ENCODE measurements at regions not wholly inside any gene's neighbourhood (a gene's known extent, or its start where the extent isn't known, plus 50 kb on each side); places are given as distances from the start of the nearest gene placed in this dataset.

DNA sequence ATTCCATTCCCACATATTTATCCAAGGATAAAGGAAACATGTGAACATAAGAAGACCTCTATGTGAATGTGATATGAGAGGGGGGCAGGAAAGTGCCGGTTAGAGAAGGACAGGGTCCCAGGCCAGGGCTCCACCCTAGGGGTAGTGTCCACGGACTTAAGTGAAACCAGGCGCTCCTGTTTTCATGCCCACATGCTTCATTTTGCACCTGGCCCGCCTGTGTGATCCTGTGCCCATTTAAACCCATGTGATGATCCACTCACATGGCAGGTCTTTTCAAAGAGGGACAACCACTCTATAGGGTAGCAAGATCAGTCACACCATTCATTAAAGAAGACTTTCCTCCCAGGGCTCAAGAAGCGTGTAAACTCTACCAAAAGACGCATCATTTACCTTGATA is 865.3 kb upstream of the GJE1 start:
- no peak for DNase-seq

DNA sequence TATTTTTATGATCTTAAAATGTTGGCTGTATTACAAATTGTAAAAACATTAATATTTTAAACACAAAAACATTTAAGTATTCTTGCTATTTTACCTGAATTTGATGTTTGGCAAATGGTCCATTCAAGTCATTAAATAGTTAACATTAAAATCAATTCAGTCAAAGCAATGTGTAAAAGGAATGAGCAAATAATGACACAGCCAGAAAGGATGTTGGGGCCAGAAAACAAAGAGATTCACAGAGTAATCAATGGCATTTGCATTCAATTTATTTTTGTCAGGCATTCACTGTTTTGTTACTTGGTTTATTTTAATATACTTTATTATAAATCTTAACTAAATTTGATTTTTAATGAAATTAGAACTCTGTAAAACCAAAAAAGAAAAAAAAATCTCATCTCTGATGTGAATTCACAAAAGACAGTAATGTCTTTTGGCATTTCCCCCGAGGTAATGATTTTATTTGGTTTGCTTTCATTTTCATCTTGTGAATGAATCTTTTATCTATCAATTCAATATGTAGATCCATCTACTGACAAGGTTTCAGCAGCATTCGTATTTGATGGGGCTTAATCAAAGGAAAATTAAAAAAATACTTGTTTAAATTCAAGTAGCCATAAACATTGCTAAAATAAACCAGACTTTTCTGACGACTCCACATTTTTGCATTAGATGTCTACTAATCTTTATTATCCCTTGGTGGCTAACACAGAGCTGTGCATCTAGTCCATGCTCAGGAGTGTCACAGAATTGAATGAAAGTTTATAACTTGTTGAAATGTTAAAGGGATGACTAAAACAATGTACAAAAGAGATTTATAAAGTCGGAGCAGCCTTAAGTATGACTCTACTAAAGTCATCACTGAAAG is 866.7 kb upstream of the GJE1 start:
- no peak for DNase-seq

DNA sequence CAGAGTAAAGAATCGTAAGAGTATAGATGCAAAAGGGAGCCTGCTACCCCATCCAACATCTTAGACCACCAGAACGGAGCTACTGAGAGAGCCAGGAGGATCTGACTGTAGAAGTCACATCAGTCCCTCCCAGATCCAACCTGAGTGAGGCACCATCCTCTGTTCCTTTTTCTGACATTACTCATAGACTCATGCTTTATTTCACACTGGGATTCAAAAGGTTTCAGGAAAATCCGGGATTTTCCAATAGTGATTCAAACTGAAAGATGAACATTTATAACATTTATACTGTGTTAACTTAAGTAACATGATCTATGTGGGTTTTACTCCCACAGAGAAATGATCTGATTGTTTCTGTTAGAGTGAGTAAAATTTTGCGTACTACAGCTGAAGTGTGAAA is 868.6 kb upstream of the GJE1 start:
- no peak for DNase-seq

DNA sequence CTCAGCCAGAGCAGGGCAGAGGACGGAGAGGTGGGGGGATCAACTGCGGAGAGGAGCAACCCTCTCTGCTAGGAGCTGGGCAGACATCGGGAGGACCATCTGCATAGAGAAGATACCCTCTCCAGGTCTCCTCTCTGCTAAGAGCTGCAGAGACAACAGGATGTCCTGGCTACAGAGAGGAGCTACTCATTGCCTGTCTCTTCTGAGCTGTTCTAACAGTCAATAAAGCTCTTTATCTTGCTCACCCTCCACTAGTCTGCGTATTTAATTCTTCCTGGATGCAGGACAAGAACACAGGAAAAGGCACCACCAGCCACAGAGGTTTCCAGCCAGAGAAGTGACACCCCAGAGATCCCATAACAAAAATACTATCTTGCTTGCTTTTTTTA is 871.1 kb upstream of the GJE1 start:
- no peak for DNase-seq

DNA sequence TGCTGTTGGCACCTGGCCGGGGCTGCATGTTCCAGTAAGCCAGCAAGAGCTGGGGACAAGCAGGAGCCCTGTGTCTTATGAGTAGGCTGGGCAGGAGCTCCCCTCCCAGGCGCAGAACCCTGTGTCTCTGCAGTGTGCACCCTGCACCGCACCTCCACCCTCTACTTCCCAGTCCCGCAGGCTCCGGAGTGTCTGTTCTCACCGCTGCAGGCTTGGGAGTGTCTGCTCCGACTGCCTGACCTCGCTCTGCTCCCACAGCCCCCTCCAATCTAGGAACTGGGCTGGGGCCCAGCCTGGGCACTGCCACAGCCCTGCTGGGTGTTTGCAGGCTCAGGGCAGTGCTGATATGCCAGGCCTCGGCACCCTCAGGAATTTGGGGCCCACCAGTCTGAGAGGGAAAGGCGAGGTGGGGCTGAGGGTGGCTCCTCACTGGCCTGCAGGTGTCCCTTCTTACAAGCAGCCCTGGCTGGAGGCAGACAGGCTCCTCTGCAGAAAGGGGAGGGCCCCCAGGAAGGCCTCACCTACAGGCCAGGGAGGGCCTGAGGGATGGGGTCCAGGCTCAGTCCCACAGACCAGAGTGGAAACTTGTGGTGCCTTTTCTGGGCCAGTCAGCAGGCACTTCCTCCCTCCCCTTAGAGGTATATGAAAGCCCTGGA is 871.6 kb upstream of the GJE1 start:
- no peak for DNase-seq

DNA sequence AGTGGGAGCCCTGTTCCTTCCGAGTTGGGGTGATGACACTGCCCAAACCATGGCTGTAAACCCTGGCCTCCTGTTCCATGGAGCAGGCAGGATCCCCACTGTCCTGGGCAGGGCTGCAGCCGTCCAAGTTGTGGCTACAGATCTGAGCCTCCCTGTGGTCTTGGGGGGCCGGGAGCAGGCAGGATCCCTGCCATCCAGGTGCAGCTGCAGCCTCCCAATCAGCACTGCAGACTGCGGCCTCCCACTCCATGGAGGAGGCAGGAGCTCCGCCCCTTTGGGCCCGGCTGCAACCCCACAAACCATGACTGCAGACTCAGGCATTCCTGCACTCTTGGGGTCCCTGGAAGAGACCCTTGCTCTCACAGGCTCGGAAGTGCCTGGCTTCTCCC is 872.1 kb upstream of the GJE1 start:
- no peak for DNase-seq

DNA sequence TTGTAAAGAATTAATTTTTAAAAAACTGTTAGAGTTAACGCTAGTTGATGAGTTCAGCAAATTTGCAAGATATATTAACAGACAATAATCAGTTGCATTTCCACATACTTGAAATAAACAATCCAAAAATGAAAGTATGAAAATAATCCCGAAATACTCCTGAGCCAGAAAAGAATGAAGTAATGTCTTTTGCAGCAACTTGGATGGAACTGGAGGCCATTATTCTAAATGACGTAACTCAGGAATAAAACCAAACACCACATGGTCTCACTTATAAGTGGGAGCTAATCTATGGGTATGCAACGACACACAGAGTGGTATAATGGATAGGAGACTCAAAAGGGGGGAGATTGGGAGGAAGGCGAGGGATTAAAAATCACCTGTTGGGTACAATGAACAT is 872.9 kb upstream of the GJE1 start:
- no peak for DNase-seq

DNA sequence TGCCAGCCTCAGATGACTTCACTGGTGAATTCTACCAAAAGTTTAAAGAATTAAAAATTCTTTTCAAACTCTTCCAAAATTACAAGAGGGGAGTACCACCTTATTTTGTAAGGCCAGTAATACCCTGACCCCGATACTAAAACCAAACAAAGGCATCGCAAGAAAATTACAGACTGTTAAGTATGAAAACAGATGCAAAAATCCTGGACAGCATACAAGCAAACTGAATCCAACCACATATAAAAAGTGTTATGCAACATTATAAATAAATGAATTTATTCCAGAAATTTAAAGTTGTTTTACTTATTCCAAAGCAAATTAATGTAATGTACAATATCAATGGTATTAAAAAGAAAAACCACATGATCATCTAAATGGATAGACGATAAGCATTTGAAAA is 873.6 kb upstream of the GJE1 start:
- no peak for DNase-seq

DNA sequence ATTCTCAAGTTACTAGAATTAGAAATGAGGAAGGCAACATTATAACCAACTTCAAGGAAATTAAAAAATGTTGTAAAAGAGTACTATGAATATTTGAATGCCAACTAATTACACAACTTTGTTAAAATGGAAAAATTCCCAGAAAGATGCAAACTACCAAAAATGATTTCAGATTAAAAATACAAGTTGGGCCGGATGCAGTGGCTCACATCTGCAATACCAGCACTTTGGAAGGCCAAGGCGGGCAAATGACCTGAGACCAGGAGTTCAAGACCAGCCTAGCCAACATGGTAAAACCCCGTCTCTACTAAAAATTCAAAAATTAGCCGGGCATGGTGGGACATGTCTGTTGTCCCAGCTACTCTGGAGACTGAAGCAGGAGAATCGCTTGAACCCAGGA is 874.2 kb upstream of the GJE1 start:
- no peak for DNase-seq

DNA sequence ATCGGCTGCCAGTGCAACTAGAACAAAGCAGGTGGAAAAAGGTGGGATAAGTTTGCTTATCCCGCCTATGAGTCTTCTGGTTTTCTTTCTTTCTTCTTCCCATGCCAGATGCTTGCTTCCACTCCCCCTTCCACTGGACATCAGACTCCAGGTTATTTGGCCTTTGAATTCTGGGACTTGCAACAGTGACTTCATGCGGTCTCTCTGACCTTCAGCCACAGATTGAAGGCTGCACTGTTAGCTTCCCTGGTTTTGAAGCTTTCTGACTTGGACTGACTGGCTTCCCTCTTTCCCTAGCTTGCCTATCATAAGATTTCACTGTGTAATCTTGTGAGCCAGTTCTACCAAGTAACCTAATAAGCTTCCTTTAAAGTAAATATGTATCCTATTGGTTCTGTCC is 878.4 kb upstream of the GJE1 start:
- DNase-seq = no peak

DNA sequence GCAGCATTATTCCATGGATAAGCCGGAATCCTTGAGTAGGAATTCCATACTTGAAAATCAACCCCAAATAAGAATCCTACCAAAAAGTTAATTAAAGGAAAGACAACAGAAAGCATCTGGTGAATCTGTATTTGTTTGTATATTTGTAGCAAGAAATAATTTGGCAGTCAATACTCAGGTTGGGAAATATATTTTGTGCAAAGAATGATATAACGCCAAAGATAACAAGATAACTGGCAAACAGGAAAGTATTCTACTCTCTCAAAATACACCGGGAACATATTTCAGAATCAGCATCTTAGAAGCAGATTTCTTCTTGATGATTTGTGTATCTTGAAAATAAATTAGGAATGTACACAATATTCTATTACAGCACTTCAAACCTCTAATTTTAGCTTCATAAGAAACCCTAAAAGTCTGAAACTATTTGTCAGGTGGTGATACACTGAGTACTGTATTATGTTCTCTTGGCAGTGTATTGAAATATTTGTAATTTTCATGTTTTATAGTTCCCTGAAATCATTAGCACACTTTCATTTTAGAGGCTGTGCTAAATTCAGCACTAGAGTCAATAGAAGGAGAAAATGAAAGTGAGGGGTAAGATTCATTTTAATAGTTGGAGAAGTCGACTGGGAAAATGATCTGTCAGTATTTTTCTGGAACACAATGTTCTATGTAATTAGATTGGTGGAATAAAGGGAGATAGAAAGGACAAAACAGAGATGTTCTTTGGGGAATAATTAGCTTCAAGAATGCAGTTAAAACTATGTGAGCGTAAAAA is 879.7 kb upstream of the GJE1 start:
- DNase-seq = no peak

DNA sequence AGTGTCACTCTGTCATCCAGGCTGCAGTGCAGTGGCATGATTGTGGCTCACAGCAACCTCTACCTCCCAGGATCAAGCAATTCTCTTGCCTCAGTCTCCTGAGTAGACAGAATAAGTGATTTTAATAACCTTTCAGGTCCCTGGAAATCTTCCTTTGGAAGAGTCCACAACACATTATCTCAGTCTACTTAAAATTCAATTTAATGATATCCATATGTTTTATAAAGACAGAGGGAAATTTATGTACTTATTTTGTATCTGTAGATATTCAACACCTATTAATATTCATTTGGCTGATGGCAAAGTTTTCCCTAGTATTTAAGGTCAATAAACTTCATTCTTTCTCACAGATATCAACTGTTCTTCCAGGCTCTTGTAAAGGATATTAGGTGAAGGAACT is 881.4 kb upstream of the GJE1 start:
- no peak for DNase-seq

DNA sequence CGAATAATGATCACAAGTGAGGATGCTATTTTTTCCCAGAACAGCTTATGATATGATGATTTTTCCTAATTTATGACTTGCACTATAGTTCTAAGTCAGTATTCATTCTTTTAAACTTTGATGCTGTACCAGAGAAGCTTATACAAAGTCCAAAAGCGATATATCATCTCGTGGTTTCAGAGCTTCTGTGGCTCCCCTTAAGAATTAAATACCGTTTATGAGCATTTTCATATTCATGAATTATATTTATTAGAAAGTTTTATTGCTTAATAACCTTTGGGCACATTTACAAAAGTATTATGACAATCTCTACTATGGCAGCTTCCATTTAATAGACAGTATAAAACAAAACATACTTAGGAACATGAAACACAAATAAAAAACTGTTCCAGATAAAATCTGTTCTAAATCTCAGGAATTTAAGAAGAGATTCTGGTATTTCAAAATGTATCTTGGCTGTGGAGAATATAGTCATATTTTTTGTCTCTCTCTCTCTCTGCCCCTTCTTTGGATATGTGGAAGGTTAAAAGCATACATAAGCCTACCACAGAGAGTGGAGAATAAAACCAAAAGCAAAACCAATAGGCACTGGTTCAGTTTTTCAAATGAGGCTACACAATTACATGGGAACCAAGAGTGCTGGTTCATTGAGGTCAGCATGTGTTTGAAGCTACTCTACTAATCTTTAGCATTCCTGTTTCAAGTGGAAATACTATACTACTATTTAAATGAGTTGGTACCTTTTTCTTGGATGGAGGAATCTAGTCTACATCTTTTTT is 884.5 kb upstream of the GJE1 start:
- DNase-seq = no peak

DNA sequence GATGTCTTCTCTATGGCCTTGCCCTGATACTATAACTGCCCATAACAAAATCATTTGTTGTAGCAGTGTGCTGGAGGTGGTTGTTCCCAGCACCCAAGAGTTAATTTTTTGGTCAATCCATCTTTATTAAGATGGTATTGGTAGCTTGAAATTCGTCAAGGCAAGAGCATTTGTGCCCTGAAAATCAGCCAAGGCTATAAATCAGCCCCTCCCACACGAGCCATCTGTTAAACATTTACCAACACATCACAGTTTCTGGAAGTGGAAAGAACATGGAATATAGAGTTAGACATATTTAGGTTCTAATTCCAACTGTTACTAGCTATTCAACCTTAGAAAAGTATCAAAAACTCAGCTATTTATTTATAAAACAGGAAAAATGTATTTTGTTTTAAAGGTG is 888.4 kb upstream of the GJE1 start:
- peak; percentile 66 for DNase-seq

DNA sequence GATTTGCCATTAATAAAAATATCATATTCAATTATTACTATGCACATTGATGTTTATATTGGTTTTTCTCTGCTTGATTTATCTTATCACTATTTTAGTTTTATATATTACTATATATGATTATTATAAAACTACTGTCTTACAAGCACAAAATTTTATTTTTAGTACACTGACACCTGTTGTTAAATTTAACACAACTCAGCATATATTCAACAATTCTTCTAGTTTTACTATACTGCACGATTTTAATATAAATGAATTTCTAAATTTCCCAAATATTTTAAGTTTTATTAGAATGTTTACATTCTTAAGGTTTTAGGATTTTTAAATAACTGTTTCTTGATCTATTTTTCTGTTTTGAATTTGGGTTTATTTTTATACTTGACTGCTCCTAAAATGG is 889.8 kb upstream of the GJE1 start:
- no peak for DNase-seq

DNA sequence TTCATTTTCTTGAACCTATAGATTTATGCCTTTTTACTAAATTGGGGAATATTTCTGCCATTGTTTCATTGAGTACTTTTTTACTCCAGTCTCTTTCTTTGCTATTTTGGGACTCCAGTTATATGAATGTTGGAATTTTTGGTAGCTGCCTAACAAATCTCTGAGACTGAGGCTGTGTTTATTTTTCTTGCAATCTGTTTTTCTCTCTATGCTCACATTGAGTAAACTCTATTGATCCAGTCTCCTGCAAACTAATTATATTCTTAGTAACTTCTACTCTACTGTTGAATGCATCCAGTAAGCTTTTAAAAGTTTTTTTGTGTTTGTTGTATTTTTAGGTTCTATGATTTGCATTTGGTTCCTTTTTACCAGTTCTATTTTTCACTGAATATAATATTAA is 903.4 kb upstream of the GJE1 start:
- DNase-seq = no peak

DNA sequence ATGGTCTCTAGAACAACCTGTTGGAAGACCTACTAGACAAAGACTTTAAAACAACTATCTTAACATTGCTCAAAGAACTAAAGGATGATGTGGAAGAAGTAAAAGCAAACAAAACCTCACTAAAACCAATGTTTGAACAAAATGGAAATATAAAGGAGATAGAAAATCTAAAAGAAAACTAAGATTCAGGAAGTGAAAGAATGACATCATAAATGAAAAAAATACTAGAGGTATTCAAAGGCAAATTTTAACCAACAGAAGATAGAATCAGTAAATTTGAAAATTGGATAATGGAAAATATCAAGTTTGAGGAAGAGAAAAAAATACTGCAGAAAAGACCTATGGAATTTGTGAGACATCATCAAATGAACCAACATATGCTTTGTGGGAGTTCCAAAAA is 914.1 kb upstream of the GJE1 start:
- no peak for DNase-seq

DNA sequence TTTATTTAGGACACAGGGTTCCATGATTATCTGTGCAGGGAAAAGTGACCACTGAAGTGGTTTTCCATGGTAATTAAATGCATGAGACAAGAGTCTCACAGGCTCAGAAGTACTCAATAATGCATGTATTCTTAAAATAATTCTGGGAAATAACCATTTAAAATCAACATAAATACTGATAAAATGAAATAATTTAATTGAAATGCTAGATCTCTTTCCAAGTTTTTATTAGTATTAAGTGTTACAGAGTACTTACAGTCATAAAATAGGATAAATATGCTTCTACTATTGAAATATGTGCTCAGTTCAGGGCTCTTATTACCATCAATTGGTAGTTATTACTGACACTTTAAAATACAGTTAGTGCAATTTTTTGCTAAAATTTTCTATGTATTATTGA is 916.0 kb upstream of the GJE1 start:
- DNase-seq = no peak

DNA sequence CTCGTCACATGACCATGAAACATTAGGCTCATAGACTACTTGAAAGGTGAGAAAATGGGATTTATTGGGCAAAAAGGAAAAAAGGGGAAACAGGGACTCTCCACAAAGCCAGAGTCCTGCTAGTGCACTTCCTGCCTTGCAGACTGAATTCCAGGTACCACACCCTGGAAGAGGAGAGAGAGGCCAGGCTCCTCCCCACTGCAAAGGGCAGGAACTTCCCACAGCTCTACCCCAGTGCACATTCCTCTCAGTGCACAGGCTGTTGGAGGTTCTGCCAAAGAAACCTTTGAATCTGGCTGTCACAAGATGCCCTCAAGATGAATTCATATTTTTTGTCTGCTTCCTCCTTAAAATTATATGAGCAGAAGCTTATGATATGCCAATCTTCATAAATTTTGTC is 920.4 kb upstream of the GJE1 start:
- no peak for DNase-seq

DNA sequence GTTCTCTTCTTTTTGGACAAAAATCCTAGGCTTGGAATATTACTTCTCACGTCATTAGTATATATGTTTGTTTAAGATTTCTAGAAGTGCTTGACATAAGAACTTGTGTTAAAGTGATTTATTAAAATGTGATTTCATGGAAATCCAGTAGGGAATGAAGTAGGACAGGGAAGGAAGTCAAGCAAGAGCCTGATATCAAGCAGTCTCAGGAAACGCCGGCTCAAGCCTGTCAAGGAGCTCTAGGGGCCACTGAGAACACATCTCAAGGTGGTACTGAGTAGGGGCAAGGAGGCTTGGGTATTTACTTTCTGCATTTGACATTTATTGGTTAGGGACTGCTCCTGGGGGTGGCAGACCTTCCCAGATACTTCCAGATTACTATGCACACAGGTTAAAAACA is 920.9 kb upstream of the GJE1 start:
- DNase-seq = no peak

DNA sequence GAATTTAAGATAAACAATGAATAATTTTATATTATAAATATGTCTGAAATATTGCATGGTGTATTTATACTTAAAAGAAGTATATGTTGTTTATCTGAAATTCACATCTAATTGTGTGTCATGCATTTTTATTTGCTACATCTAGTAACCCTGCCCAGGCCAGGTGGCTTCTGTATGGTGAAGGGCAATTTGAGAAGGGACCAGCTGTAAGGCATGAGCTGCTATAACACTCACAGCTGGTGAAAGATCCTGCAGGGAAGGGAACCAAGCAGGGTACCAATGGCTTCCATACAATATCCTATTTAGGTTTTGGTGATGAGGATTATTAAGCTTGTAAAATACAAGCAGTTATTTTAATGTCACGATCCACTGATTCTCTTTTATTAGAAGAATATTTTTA is 921.8 kb upstream of the GJE1 start:
- DNase-seq = peak; percentile 93

DNA sequence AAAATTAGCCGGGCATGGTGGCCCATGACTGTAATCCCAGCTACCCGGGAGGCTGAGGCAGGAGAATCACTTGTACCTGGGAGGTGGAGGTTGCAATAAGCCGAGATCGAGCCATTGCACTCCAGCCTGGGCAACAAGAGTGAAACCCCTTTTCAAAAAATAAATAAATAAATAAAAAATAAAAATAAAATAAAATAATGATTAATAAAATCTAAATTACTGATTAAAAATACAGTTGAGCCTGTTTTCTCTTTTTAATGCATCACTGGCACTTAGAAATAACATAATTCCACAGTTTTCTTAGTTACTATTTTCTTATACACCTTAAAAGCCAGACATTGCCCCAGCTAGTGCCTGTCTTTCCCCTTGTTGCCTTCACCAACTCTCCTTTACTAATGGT is 922.8 kb upstream of the GJE1 start:
- DNase-seq = no peak

DNA sequence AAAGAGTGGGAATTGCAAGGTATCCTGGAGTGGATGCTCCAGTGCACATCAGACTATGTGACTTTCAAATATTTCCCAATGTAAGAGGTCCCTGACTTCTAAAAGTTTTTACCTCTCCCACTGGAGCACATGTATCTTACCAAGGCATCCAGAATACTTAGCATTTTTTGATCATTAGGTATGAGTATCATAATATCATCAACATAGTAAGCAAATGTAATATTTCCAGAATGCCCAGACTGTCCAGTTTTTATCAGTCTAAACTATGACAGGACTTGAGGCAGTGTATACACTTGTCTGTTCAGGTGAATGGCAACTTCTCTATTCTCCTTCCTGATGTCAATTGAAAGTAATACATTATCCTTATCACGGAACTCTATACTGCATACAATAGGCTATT is 924.6 kb upstream of the GJE1 start:
- DNase-seq = no peak
